NCI-H187 treated with DMSO at 0.1 percent for 48 hours (cell line): ENCODE measurements at regions not wholly inside any gene's neighbourhood (a gene's known extent, or its start where the extent isn't known, plus 50 kb on each side); places are given as distances from the start of the nearest gene placed in this dataset.
"Not testable (repeated sequence)": the region's sequence is repeated elsewhere in the genome, so short reads cannot be mapped to it uniquely, and the experiment has no call there.

Experiments used
- DNase-seq: peaks from one replicate; lab custom pipeline; 2025; lab: John Stamatoyannopoulos, UW

DNA sequence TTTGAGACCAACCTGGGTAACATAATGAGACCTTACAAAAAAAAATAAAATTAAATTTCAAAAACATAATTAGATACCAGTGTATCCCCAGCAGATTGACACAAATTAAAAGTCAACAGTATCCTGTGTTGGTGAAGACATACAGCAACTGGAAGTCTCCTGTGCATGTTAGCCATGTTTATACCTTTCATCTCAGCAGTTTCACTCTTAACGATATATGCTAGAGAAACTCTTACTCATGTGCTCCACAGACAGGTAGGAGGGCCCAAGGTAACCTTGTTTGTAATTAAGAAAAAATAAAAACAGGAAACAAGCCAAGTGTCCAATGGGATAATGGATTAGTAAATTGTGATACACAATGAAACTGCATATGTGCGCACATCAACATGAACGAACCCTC lies 50.1 kb upstream of the N4BP3 start:
- DNase-seq, result no peak

DNA sequence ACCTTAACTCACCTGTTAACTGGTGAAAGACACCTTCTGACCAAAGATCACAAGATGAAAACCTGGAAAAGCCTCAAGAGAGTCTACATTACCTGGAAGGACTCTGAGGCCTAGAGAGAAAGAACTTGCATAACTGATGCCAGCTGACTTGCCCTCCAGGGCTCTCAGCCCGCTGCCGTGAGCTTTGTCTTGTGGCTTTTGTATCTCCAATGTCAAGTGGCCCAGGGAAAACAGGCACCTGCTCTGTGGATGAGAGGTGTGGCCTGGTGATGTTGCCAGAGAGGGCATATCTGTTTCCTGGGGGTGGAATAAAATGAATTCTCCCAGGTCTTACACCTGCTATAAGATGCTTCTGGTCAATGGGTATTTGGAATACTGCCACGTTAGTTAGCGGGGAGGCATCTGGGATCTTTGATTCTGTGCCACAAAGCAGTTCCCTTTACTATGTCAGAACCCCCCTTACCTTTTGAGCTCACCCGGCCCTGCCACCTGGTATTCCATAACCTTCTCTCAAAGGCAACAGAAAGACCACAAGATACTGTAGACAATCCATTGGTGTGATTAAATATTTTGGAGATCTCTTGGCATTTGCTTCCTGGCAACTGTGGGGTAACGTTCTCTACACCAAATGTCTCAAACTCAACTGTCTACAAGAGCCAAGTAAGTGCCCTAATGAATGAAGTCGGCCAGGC lies 54.9 kb upstream of the N4BP3 start:
- peak; percentile 83 for DNase-seq

DNA sequence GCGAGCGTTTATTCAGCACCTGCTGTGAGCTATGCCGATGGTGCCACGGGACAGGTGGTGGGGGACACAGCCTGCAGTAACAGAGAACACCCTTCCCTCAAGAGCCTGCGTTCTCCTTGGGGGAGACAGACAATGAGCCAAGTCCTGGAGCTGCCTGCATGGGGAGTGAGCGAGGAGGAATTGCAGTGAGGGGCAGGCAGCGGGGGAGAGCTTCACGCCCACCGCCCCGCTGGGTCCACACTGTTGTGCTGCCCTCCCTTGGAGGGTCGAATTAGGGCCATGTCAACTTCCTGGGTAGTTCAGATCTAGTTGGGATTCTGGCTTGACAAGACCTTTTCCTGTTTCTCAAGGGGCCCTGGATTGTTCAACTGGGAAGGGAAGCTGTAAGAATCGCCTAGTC lies 55.5 kb upstream of the N4BP3 start:
- DNase-seq, result no peak

DNA sequence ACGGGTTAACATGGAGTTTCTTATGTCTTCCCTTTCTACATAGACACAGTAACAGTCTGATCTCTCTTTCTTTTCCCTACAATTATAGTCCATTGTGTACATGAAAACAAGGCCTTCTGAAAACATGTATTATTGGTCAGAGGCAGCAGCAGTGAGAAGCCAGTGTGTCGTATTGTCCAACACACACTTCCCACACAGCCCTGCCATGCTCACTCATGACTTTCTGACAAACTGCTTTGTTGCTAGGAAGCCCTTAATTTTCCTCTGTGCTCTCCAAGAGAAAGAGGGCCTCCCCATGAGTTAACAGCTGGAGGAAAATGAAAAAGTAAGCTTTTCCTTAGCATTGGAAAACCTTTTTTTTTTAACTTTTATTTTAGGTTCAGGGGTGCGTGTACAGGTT lies 56.4 kb upstream of the N4BP3 start:
- DNase-seq, result no peak

DNA sequence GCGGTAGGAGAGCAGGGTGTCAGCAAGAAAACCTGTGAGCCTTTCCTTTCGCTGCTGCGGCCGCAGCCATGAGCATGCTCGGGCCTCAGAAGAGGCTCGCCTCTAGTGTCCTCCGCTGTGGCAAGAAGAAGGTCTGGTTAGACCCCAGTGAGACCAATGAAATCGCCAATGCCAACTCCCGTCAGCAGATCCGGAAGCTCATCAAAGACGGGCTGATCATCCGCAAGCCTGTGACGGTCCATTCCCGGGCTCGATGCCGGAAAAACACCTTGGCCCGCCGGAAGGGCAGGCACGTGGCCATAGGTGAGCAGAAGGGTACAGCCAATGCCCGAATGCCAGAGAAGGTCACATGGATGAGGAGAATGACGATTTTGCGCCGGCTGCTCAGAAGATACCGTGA lies 57.8 kb upstream of the N4BP3 start:
- not testable (repeated sequence) for DNase-seq

DNA sequence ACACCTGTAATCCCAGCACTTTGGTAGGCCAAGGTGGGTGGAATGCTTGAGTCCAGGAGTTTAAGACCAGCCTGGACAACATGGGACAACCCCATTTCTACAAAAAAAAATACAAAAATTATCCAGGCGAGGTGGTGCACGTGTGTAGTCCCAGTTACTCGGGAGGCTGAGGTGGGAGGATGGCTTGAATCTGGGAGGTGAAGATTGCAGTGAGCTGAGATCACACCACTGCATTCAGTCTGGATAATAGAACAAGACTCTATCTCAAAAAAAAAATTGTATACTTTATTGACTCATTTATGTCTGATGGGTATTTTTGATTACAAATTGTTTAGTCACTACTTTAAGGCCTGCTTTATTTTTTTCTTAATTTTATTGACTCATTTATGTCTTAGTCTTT lies 56.0 kb upstream of the PROP1 start:
- DNase-seq, result not testable (repeated sequence)

DNA sequence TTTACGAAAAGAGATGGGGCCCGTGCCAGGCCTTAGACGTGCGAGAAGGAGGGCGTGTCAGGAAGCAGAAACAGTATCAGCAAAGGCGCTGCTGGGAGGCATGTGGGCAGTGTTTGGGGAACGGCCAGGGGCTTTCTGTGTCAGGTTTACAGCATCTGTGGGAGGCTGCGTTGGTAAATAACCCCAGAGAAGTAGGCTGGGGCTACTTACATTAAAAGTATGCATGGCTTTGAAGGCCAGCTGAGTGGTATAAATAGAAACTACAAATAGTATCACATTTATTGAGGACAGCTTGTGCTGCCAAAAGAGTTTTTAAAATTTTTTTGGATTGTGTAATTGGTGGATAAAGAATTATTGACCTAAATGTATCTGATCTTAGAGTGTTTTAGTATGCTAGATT lies 54.8 kb upstream of the PROP1 start:
- not testable (repeated sequence) for DNase-seq

DNA sequence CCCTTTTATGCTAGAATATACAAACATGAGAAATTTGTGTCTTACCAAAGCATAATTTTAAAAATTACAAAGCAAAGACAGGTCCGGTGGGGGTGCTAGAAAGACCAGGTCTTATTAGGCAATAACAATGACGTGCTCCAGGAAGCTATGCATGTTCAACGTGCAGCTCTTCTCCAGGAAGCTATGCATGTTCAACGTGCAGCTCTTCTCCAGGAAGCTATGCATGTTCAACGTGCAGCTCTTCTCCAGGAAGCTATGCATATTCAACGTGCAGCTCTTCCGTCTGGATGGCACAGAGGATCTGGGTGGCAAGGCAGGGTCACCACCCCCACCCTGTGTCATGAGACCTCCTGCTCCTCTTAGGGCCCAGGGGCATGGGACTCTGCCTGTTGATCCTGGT lies 51.9 kb upstream of the PROP1 start:
- DNase-seq, result not testable (repeated sequence)

DNA sequence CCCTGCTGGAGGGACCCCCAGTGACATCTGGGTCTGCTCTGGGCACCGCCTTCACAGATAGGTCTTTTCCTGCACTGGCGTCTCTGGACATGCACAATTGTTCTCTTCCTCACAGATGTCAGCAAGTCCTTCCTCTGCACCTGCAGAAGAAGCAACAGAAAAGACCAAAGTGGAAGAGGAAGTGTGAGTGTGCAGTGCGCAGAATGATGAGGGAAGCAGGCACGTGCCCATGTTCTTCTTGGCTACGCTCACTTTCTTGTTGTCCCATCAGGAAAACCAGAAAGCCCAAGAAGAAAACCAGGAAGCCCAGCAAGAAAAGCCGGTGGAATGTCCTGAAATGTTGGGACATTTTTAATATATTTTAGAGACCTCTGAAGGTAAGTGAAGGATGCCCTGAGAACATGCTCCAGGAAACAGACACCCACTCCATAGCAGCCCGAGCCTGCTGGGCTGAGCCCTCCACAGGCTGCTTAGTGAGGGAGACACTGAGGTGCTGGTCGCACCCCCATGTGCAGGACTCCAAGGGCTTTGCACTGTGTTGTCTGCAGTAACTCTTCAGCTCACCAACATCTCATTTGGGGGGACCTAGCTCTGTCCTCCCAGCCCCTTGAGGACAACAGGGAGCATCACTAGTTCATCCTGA lies 50.8 kb upstream of the PROP1 start:
- DNase-seq, result not testable (repeated sequence)

DNA sequence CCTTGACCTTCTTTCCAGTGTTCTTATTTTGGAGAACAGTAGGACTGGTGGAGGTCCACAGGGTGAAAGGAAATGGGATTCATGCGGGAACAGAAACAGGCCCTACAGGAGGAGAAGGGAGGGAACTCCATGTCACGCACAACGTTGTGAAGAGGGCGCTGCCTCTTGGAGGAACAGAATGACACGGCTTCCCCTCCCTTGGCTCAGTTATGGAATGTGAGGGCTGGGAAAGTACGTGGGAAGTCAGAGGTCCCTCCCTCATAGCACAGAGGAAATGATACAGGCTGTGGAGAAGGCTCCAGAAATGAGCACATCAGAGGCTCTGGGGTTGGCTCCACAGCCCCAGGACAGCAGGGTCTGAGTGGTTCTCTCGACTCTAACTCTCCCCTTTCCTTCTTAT lies 49.9 kb upstream of the PROP1 start:
- not testable (repeated sequence) for DNase-seq
